ENCODE measurements at regions not wholly inside any gene's neighbourhood (a gene's known extent, or its start where the extent isn't known, plus 50 kb on each side); places are given as distances from the start of the nearest gene placed in this dataset.

- no peak for DNase-seq
These were observed 92.0 kb upstream of the RAI14 start for GRCh38 chr5:34563931-34564709.

- DNase-seq, result no peak
These were observed 91.4 kb upstream of the RAI14 start for GRCh38 chr5:34564710-34565235.

- no peak for DNase-seq
These were observed 86.0 kb upstream of the RAI14 start for GRCh38 chr5:34570143-34570542.

- DNase-seq, result no peak
These were observed 85.1 kb upstream of the RAI14 start for GRCh38 chr5:34570721-34571676.

- no peak for DNase-seq
These were observed 84.5 kb upstream of the RAI14 start for GRCh38 chr5:34571677-34572041.

- DNase-seq, result no peak
These were observed 81.1 kb upstream of the RAI14 start for GRCh38 chr5:34574936-34575467.

- no peak for DNase-seq
These were observed 79.0 kb upstream of the RAI14 start for GRCh38 chr5:34576891-34577666.

GRCh38 chr5:34578962-34579361 is 77.2 kb upstream of the RAI14 start:
- DNase-seq, result no peak

GRCh38 chr5:34580983-34581382 is 75.1 kb upstream of the RAI14 start:
- DNase-seq, result no peak

- DNase-seq, result no peak
These were observed 73.8 kb upstream of the RAI14 start for GRCh38 chr5:34582371-34582770.

- no peak for DNase-seq
These were observed 73.0 kb upstream of the RAI14 start for GRCh38 chr5:34583167-34583566.

GRCh38 chr5:34584165-34584564 is 72.0 kb upstream of the RAI14 start:
- no peak for DNase-seq

GRCh38 chr5:34585601-34586104 is 70.5 kb upstream of the RAI14 start:
- DNase-seq, result no peak

- no peak for DNase-seq
These were observed 69.8 kb upstream of the RAI14 start for GRCh38 chr5:34586117-34586885.

- no peak for DNase-seq
These were observed 68.5 kb upstream of the RAI14 start for GRCh38 chr5:34587355-34588241.

- DNase-seq, result no peak
These were observed 66.3 kb upstream of the RAI14 start for GRCh38 chr5:34589832-34590231.

GRCh38 chr5:34591723-34592122 is 64.4 kb upstream of the RAI14 start:
- DNase-seq, result no peak

GRCh38 chr5:34597034-34598027 is 58.8 kb upstream of the RAI14 start:
- DNase-seq, result no peak

- no peak for DNase-seq
These were observed 57.8 kb upstream of the RAI14 start for GRCh38 chr5:34598177-34598794.
